ENCODE measurements at regions not wholly inside any gene's neighbourhood (a gene's known extent, or its start where the extent isn't known, plus 50 kb on each side); places are given as distances from the start of the nearest gene placed in this dataset.

DNA sequence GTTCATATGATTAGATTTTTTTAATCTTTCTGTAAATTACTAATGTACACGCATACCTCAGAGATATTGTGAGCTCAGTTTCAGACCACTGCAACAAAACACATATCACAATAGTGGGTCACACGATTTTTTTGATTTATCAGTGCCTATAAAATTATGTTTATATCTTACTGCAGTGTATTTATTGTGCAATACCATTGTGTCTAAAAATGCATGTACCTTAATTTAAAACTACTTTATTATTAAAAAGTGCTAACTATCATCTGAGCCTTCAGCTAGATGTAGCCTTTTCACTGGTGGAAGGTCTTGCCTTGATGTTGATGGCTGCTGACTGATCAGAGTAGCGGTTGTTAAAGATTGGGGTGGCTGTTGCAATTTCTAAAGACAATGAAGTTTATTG lies 918.8 kb upstream of the CHORDC1 start:
- TF ChIP-seq EP300 (IDR thresholded peaks at IDR 0.05) (no peak), POLR2A (IDR thresholded peaks at IDR 0.05) (no peak), POLR2AphosphoS5 (IDR thresholded peaks at IDR 0.05) (no peak)
- TF ChIP-seq, protein P1, sequence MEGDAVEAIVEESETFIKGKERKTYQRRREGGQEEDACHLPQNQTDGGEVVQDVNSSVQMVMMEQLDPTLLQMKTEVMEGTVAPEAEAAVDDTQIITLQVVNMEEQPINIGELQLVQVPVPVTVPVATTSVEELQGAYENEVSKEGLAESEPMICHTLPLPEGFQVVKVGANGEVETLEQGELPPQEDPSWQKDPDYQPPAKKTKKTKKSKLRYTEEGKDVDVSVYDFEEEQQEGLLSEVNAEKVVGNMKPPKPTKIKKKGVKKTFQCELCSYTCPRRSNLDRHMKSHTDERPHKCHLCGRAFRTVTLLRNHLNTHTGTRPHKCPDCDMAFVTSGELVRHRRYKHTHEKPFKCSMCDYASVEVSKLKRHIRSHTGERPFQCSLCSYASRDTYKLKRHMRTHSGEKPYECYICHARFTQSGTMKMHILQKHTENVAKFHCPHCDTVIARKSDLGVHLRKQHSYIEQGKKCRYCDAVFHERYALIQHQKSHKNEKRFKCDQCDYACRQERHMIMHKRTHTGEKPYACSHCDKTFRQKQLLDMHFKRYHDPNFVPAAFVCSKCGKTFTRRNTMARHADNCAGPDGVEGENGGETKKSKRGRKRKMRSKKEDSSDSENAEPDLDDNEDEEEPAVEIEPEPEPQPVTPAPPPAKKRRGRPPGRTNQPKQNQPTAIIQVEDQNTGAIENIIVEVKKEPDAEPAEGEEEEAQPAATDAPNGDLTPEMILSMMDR (IDR thresholded peaks at IDR 0.05): no peak
